GM19240 (cell line): ENCODE measurements at regions not wholly inside any gene's neighbourhood (a gene's known extent, or its start where the extent isn't known, plus 50 kb on each side); places are given as distances from the start of the nearest gene placed in this dataset.
"Not testable (repeated sequence)": the region's sequence is repeated elsewhere in the genome, so short reads cannot be mapped to it uniquely, and the experiment has no call there.

ENCODE experiments used
- DNase-seq: peaks from one replicate; pipeline ENCODE4 v3.0.0; 2011; ENCODE audit warnings: low spot score; ENCODE audit not compliant: insufficient read length

DNA sequence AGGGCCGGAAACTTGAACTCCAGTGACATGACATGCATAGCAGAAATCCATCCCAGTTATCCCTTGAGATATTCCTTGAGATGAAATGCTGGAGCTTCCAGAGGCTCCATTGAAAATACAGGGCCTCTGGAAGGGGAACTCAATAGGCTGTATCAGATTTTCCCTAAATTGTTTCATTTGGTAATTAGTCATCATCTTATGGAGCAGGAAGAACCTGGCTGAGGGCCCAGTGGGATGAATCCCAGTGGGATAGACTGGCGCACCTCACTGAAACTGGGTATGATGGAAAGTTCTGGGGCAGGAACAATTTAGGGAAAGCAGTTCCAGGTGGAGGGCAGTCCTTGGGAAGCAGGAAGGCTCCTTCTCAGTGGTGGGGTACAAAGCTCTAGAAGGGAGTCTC lies 307.8 kb upstream of the DIPK2B start:
- no peak for DNase-seq

DNA sequence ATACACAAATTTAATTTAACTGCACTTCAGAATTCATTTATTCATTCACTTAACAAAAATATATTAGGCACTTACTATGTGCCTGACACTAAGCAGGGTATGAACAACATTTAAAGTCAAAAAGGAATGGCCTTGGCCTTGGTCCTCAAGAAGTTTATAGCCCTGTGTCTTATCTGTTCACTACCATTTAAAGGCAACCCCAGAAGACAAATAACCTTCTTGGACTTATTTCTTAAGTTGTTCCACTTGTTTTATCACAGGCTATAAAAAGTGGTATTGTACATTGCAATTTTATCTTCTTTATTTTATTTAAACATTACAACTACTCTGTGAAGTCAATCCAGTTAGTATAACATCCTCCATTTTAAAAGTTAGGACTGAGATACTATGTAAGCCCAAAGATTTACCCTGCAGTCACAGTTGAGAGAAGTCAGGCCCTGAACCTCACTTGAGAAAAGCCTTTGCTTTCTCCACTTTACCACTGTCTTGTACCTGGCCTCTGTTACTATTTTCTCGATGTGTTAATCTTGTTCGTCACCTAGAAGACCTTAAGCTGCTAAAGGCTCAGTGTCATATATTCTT lies 305.6 kb upstream of the DIPK2B start:
- no peak for DNase-seq

DNA sequence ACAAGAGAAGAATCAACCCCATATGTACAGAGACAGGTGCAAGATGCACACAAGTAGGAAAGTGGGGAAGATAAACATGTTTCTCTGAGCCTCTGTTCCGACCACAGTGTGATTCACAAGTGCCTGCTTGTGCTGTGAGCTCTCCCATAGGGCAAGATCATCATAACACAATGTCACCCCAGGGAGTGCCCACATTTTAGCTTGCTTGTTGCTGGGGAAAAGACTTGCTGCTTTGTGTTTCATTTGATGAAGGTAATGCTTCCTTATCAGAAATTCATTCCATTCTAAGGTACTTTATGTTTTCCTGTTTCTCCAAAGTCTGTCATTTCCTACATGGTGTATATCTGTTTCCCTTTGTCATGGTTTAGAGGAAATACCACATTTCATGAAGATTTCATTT lies 304.5 kb upstream of the DIPK2B start:
- no peak for DNase-seq

GRCh38 chrX:45503787-45504362 lies 303.2 kb upstream of the DIPK2B start:
- not testable (repeated sequence) for DNase-seq

DNA sequence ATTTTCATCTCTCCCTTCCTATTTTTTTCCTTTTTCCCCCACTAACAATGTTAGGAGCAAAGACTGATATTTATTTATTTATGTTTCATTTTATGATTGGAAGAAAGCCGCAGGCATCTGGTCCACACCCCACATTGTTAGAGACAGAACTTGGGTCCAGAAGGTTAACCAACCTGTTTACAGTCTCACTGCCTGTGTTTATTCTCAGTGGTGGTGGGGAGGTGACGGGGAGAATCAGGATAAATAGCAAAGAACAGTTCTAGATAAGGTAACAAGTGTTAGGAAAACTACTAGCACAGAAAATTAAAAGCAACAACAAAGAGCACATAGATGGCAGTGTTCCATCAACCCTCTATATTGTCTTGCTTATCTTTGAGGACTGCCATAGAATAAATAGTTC lies 301.7 kb upstream of the DIPK2B start:
- no peak for DNase-seq

DNA sequence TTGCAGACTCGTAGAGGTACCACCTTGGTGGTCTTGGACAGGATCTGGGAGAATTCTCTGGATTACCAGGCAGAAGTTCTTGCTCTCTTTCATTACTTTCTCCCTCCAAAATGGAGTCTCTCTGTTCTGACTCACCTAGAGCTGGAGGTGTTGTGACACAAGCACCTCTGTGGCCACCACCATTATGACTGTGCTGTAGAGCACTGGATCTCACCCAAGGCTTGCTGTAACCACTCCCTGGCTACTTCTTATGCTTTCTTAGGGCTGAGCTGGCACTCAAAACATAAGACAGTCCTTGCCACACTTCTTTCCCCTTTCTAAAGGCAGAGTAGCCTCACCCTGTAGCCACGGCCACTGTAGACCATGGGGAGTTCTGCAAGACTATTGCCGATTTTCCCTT lies 296.6 kb upstream of the DIPK2B start:
- DNase-seq, result no peak

DNA sequence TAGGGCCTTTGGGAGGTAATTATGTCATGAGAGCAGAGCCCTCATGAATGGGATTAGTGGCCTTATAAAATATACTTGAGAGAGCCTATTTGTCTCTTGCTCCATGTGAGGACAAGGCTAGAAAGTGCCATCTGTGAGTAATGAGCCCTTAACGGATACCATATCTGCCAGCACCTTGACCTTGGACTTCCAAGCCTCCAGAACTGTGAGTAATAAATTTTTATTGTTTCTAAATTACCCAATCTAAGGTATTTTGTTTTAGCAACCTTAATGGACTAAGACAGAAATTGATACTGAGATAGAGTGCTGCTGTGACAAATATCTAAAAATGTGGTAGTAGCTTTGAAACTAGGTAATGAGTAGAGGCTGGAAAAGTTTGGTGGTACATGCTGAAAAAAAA lies 285.0 kb upstream of the DIPK2B start:
- no peak for DNase-seq

DNA sequence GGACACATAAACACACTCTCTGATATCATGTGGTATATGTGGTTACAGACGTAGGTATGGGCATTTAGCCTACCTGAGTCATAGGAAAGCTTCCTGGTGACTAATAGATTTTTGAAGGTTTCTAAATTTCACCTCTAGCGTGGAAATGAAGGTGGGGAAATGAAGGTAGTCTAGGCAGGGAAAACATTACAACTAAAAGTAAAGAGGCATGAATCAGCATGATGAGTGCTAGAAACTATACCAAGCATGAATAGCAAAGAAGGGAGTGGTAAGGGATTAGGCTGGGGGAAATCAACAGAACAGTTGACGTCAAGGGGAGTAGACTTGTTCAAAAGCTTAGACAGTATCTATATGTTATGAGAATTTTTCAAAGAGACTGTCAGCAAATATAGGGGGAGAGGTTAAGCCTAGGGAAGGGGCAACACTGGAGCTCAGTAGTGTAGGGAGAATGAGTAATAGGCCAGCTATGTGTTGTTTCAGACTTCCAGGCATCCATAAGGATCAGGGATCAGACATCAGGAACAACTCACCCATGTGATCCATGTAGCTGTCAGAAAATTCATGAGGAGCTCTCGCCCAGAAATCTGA lies 279.3 kb upstream of the DIPK2B start:
- DNase-seq, result no peak

- DNase-seq, result no peak
Measured at GRCh38 chrX:45479196-45479834, 278.6 kb upstream of the DIPK2B start.

GRCh38 chrX:45472968-45473367 lies 272.3 kb upstream of the DIPK2B start:
- no peak for DNase-seq

DNA sequence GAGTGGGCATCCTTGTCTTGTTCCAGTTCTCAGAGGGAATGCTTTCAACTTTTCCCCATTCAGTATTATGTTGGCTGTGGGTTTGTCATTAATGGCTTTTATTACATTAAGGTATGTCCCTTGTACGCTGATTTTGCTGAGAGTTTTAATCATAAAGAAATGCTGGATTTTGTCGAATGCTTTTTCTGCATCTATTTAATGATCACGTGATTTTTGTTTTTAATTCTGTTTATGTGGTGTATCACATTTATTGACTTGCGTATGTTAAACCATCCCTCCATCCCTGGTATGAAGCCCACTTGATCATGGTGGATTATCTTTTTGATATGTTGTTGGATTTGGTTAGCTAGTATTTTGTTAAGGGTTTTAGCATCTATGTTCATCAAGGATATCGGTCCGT lies 266.9 kb upstream of the DIPK2B start:
- not testable (repeated sequence) for DNase-seq

DNA sequence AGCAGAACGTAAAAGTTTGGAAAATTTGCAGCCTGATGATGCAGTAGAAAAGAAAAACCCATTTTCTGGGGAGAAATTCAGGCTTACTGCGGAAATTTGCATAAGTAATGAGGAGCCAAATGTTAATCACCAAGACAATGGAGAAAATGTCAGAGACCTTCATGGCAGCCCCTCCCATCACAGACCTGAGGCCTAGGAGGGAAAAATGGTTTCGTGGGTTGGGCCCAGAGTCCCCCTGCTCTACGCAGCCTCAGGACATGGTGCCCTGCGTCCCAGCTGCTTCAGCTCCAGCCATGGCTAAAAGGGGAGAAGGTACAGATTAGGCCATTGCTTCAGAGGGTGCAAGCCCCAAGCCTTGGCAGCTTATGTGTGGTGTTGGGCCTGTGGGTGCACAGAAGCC lies 255.1 kb upstream of the DIPK2B start:
- DNase-seq, result not testable (repeated sequence)

- no peak for DNase-seq
Measured at GRCh38 chrX:45454290-45454689, 253.6 kb upstream of the DIPK2B start.

DNA sequence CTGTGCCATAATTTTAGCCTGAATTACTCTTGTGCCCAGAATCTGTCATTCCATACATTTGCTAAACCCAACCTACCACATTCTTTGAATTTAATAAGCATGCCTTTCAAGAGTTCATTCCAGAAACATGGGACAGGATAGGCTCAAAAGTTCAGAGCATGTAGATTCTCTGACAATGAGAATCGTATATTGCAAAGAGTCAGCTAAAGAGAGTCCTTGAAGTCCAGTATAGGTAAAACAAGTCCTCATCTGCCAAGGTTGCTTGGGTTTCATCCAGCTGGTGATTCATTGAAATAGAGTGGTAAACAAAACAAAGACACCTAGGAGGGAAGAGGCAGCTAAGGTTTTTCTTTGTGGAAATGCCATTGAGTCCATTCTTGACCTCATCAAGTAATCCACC lies 249.3 kb upstream of the DIPK2B start:
- DNase-seq, result no peak

DNA sequence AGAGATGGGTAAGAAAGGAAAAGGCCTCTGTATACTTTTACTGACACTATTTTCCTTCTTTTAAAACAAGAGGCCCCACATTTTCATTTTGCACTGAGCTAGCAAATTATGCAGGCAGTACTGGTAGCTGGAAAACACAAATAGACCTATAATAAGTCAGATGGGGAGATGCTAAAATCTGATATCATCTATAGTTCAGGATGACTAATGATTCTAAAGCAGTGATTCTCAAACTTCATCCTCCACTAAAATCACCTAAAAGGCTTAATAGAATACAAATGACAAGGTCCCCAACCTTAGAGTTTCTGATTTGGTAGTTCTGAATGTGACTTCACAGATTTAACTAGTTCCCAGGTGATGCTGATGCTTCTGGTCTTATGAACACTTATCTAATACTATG lies 247.3 kb upstream of the DIPK2B start:
- DNase-seq, result no peak

DNA sequence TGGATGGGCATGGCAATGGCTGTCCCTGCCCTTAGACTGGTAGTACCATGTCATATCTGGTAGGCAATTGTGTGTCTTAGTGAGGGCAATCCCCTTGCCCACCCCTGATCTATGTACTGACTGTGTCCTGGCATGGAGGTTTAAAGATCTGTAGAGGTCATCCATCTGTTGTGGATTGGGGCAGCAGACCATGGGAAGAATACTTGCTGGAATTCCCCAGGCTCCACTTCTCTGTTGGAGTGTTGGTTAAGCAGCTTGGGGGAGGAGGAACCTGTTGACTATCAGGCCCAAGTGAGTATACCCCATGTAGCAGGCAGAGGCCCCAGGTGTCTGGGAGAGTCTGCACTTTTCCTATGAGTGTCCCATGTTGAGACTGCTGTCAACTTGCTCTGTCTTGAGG lies 246.7 kb upstream of the DIPK2B start:
- DNase-seq, result no peak

GRCh38 chrX:45445745-45446412 lies 245.2 kb upstream of the DIPK2B start:
- DNase-seq, result no peak

DNA sequence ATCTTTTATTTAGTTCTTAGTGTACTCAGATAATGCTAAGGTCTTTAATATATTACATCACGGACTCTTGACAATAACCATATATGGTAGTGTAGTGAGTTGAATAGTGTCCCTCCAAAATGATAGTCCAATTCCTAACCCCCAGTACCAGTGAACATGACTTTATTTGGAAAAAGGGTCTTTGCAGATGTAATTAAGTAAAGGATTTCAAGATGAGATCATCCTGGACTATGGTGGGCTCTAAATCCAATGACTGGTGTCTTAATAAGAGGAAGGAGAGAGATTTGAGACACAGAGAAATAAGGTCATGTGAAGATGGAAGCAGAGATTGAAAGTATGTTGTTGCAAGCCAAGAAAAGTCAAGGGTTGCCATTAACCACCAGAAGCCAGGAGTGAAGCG lies 236.5 kb upstream of the DIPK2B start:
- DNase-seq, result no peak

DNA sequence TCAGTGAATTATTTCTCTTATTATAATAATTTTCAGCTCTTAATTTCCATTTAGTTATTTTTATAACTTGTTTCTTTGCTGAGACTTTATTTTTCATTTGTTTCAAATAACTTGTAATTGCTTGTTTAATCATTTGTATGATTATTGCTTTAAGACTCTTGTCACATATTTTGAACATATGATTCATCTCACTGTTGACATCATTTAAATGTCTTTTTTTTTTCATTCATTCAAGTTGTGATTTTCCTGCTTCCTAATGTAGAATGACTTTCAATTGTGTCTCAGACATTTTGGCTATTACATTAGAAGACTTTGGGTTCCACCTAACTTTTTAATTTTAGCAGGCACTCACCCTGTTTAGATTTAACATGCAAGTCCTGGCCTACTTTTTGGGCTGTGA lies 234.8 kb upstream of the DIPK2B start:
- no peak for DNase-seq

GRCh38 chrX:45434231-45434630 lies 233.6 kb upstream of the DIPK2B start:
- DNase-seq, result no peak

DNA sequence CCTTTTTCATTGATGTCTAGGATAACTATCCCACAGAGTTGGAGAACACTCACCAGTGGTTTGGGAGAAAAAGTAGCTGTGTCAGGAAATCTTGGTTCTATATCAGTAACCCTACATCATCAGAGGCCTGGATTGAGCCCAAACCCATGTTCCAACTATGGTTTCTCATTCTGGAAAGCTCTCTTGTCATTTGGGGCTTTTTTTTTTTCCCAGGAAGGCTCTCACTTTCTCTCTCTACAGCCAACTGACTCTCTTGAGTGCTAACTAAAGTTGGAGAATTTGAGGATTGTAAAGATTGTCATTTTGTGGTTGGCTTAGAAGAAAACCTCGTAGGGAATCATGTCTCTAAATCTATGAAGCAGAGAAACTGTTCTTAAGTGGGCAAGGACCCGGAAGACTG lies 228.2 kb upstream of the DIPK2B start:
- DNase-seq, result no peak

- DNase-seq, result no peak
Measured at GRCh38 chrX:45424326-45424725, 223.7 kb upstream of the DIPK2B start.
